IPS-NIHi11 (cell line): ENCODE measurements at regions not wholly inside any gene's neighbourhood (a gene's known extent, or its start where the extent isn't known, plus 50 kb on each side); places are given as distances from the start of the nearest gene placed in this dataset.

Source experiments
- DNase-seq: peaks from one replicate; pipeline ENCODE4 v3.0.0; 2012; ENCODE audit warnings: mixed read lengths, low spot score

DNA sequence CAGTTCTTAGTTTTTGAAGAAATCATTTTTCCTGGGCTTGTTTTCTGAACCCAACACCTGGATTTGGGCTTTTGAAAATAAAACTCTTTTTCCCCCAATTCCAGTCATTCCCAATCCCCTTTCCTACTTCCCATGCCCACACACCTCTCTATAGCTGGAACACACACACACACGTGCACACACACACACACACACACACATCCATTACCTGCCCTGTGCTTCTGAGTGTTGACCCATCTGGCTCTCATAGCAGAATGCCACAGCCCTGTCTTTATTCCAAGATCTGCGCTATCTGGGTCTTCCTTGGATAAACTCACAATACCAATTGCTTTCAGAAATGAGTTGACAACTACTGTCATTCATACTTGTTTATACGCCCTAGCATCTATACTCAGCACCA, 54.9 kb upstream of the C4orf54 start:
- no peak for DNase-seq

DNA sequence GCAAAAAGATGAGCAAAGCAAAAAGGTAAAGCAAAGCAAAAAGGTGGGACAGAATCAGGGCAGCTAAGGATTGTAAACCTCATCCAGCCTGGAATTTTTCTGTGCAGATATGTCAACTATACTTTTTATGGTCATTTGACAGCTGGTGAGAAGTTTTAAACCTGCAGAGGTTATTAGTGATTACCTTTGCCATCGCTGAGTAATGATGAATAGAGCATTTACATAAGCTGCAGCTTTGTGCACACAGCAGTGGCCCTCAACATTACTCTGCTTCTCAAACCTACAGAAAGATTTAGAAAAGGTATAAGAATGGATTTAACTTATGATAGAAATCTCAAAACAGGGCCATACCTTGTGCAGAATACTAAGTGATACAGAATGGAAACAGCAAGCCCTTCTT, 54.5 kb upstream of the C4orf54 start:
- no peak for DNase-seq

DNA sequence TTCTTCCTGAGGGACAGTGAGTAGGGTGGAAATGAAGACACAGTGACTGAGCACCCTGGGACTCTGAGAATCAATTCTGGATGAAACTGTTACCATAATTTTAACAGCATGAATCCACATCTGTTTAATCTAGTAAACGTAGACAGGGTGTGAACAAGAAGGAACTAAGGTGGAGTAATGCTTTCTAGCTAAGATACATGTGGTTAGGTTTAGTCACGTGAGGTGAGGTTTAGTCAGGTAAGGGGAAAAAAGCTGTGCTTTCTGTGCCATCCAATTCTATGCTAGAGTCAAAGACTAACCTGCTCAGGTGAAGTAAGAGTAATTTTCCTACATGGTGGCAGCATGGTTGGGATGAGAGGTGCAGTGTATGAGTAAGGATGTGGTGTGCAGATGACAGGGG, 54.0 kb upstream of the C4orf54 start:
- no peak for DNase-seq

DNA sequence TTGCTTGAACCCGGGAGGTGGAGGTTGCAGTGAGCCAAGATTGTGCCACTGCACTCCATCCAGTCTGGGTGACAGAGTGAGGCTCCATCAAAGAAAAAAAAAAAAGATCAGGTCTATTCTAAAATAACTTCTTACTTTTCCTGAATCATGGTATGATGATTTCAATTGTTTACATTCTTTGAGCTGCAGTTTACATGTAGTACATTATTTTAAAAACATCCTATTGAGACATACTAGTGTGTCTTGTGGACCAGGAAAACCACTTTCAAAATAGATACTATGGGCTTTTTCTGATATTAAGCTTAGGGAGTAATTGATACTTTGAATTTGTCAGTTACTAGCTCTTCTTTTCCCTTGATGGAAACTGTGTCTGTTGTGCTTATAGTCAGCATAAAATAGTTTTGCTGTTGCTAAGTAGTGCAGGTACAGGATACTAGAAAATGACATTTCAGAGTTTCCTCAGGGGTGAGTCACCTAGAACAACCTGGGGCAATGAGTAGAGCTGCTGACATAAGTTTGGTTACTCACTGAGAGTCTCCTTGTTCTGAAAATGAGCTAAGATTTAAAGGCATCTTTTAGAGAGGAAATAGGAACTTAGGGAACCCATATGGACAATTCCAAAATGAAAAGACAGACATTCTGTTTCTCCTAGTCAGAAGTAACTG, 53.2 kb upstream of the C4orf54 start:
- DNase-seq = no peak

DNA sequence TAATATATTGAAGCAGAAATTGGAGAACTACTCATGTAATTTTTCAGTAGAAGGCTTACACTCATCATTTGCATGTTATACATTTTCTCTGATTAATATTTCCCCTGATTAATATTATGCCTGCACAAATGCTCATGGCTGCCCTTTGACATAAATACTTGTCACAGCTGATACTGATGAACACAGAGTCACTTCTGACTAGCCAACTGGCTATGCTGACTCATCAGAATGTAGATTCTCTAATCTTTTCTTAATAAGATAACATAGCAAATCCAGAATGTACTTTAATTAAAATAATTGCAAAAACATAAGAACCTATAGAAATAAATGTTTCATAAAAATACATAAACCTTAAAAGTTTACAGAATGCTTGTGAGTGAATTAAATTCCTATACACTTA, 52.4 kb upstream of the C4orf54 start:
- DNase-seq = no peak

DNA sequence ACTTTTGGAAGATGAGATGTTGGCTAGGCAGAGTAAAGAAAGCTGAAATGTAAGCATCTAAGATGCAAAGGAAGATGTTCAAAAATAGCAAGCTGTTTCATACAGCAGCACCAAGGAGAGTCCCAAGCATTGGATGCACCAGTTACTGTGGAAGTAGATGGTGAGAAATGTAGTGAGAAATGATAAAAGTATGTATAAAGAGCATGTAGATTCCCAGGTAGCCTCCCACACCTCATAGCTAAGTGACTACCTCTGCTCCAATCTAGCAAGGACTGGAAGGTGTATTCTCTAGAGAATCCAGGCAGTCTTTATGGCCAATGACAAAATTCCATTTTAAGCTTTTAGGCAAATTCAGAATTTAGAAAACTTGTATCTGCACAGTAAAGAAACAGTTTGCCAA, 50.9 kb upstream of the C4orf54 start:
- no peak for DNase-seq
